Right hindlimb (tissue), 1 donor: ENCODE measurements at regions not wholly inside any gene's neighbourhood (a gene's known extent, or its start where the extent isn't known, plus 50 kb on each side); places are given as distances from the start of the nearest gene placed in this dataset.
"Not testable (repeated sequence)": the region's sequence is repeated elsewhere in the genome, so short reads cannot be mapped to it uniquely, and the experiment has no call there.

Source experiments
- DNase-seq: peaks from one replicate; pipeline ENCODE4 v3.0.0-alpha.2; 2018

DNA sequence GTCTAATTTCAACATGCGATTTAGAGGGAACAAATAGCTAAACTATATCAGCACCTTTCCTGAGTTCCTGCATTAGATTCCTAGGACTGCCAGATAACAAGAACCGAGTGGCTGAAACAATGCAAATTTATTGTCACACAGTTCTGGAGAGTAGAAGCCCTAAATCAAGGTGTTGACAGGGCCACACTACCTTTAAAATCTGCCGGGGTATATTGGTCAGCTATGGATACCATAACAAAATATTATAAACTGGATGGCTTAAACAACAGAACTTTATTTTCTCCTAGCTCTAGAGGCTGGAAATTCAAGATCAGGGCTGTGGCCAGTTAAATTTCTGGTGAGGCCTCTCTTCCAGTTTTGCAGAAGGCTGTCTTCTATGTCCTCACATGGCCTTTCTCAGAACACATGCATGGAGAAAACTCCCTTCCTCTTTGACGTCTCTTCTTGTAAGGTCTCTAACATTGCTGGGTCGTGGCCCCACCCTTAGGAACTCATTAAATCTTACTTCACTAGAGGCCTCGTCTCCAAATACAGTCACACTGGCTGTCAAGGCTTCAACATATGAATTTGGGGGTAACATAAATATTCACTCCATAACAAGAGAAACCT is 144.3 kb downstream of the FCRL5 start:
- DNase-seq, result no peak

GRCh38 chr1:157407367-157407766 is 144.9 kb downstream of the FCRL5 start:
- no peak for DNase-seq

DNA sequence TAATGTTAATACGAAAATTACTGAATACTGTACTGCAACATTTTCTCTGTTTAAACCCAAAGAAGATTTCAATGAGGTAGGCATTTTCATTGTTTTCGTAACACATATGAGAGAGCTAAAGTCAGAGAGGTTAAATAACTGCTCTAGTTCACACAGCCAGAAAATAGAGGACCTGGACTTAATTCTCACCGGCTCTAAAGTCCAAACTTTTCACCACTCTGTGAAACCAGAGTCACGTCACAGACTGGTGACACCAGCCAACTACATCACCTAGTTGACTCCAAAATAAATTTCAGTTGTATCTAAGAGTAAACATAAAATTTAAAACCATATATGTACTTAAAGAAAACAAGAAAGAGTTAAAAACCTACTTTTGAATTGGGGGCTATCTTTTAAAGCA is 146.7 kb downstream of the FCRL5 start:
- DNase-seq, result no peak

DNA sequence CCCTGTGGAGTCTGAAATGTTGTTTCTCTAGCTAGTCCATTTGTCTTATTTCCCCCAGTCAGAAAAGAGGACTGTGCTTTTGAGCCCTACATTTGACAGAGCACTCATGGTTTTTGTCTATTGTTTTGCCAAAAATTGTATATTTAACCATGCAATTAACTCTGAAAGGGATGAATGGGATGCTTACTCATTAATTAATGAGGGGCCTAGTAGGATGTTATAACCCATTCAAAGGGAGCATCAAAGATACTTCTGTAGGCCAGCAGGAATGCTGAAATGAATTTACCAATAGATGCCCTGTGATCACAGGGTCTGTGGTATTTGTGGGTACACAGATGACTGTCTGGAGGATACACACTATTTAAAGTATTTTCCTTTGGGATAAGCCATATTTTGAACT is 147.7 kb downstream of the FCRL5 start:
- no peak for DNase-seq

GRCh38 chr1:157404063-157404501 is 148.2 kb downstream of the FCRL5 start:
- DNase-seq, result no peak

GRCh38 chr1:157403608-157404007 is 148.7 kb downstream of the FCRL5 start:
- DNase-seq, result no peak

DNA sequence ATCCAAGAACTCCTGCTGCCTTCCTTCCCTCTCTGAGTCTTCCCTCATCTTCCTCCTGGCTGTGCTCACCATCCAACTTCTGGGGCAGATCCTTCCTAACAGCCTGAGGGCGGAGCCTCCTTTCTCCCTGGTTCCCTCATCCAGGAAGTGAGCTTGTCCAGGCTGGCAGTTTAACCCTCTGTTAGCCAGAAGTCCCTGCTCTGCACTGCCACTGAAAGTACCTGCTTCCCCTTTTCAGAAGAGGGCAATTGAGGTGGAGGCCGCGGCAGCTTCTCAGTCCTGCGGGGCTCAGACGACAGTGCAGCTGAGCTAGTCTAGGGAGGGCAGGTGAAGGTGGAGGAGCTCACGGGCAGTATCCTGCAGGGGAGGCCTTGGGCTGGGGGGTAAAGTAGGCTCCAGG is 149.1 kb downstream of the FCRL5 start:
- no peak for DNase-seq

DNA sequence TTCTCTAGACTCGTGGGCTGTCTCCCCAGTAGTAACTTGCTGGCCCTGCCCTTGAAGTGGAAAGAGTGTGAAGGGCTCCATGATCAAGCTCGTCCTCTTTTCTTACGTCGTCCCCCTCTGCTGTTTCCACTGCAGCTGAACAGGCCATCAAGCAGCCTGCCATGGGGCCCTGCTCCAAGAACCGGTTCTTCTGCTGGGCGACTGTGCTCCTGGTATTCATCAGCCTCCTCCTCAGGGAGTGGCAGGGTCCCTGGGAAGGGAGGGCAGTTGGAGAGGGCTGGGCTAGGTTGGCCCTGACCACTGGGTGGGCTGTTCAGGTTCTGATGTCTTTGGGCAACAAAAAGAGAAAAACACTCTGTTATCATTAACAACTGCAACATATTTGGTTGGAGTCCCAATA is 151.5 kb downstream of the FCRL5 start:
- no peak for DNase-seq

DNA sequence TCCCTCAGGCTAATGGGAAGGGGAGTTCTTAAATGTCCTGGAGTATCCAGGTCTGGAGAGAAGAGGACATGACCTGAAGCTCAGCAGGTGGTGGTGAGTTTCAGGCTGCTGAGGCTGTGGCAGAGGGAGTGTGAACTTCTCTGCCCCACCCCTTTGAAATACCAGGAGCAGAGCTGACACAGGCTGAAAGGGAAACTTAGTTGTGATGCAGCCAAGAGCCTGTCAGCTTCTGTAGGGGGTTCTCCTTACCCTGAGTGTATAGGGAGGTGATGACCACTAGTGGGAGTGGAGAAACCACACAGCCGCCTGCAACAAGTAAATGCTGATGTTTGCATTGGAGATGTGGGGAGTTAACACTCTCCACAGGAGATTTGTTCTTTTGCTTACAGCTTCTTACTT is 152.3 kb downstream of the FCRL5 start:
- DNase-seq, result no peak

GRCh38 chr1:157399343-157399983 is 152.9 kb downstream of the FCRL5 start:
- no peak for DNase-seq

- no peak for DNase-seq
These were observed 161.7 kb downstream of the FCRL5 start for GRCh38 chr1:157390651-157391050.

DNA sequence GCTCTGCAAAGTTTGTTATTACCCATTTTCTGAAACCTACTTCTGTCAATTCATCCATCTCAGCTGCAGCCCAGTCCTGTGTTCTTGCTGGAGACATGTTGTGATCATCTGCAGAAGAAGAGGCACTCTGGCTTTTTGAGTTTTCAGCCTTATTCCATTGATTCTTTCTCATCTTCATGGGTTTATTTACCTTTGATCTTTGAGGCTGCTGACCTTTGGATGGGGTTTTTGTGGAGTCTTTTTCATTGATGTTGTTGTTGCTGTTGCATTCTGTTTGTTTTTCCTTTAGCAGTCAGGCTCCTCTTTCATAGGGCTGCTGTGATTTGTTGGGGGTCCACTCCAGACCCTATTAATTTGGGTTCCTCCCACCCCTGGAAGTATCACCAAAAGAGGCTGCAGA is 164.3 kb downstream of the FCRL5 start:
- no peak for DNase-seq

- no peak for DNase-seq
These were observed 168.1 kb downstream of the FCRL5 start for GRCh38 chr1:157384258-157384657.

DNA sequence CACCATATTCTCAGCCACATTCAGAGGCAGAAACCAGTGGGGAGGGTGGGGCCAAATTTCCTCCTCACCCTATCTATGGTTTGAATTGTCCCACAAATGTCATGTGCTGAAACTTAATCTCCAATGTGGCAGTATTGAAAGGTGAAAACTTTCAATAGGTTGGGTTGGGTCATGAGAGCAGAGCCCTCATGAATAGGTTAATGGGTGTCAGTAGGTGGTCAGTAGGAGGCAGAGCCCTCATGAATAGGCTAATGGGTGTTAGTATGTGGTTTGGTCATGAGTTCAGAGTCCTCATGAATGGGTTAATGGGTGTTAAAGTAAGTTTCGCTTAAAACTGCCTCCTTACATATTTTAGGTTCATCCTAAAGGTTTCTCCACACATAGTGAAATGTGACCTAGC is 170.0 kb downstream of the FCRL5 start:
- DNase-seq, result no peak

GRCh38 chr1:157380523-157380922 is 171.8 kb downstream of the FCRL5 start:
- no peak for DNase-seq

- not testable (repeated sequence) for DNase-seq
These were observed 175.0 kb downstream of the FCRL5 start for GRCh38 chr1:157377280-157377713.

DNA sequence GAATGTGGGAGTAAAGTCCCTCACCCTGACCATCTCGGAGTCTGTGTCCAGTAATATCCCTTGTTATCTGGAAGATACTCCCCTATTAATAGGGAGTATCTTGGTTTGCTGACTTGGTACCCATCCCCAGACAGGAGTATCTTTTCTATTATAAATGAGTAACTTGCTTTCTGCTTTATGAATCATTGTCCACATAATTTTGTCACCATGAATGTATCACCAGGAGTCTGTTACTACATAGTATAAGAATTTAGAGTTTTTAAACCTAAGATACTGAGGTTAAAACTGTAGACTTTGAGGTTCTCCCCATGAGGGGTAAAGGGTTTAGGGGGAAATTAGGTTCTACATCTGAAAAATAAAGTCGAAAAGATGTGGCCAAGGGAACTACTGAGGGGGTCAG is 175.6 kb downstream of the FCRL5 start:
- DNase-seq, result no peak

GRCh38 chr1:157372311-157372710 is 180.0 kb downstream of the FCRL5 start:
- not testable (repeated sequence) for DNase-seq

DNA sequence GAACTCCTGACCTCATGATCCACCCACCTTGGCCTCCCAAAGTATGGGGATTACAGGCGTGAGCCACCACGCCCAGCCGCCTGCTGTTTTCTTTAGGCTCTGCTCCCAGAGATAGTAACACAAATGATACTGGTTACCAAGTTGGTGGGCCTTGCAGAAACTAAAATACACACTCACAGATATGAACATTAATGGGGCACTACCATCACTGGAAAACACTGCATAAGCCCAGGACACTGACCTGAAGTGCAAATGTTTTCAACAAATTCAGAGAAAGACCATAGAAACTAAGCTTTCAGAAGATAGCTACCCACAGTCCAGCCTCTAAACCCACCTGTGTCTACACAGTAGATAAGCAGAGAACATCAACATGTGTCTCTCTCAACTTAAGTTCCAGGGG is 180.5 kb downstream of the FCRL5 start:
- DNase-seq, result no peak

- no peak for DNase-seq
These were observed 181.1 kb downstream of the FCRL5 start for GRCh38 chr1:157371221-157371620.

- DNase-seq, result no peak
These were observed 181.6 kb downstream of the FCRL5 start for GRCh38 chr1:157370698-157371097.

- DNase-seq, result peak; percentile 34
These were observed 182.3 kb downstream of the FCRL5 start for GRCh38 chr1:157369808-157370521.

- DNase-seq, result not testable (repeated sequence)
These were observed 183.4 kb downstream of the FCRL5 start for GRCh38 chr1:157368941-157369340.

- DNase-seq, result no peak
These were observed 184.0 kb downstream of the FCRL5 start for GRCh38 chr1:157368363-157368762.
